Hepatocyte (in vitro differentiated cells): ENCODE measurements at regions not wholly inside any gene's neighbourhood (a gene's known extent, or its start where the extent isn't known, plus 50 kb on each side); places are given as distances from the start of the nearest gene placed in this dataset.

Experiments
- DNase-seq: peaks from one replicate; pipeline ENCODE4 v3.0.0-alpha.2; 2016; ENCODE audit warnings: low spot score
- H2AFZ ChIP-seq: fragments of 200-600 bp; sonication (generic); 2 replicates; pipeline ENCODE4 v1.6.0; 2016; ENCODE audit warnings: antibody characterized with exemption, mild to moderate bottlenecking
- H3K27ac ChIP-seq: fragments of 200-600 bp; sonication (generic); 2 replicates; pipeline ENCODE4 v1.5.1; 2016; ENCODE audit warnings: mild to moderate bottlenecking
- H3K27me3 ChIP-seq: fragments of 200-600 bp; sonication (generic); 2 replicates; pipeline ENCODE4 v1.6.1; 2016
- H3K36me3 ChIP-seq: fragments of 200-600 bp; sonication (generic); replicated peaks from 2 replicates; pipeline ENCODE4 v1.5.1; 2016; ENCODE audit warnings: low read depth; ENCODE audit not compliant: insufficient read depth
- H3K4me1 ChIP-seq: fragments of 200-600 bp; sonication (generic); 2 replicates; pipeline ENCODE4 v1.5.1; 2016; ENCODE audit warnings: mild to moderate bottlenecking, moderate library complexity; ENCODE audit not compliant: insufficient read depth
- H3K4me2 ChIP-seq: fragments of 200-600 bp; sonication (generic); 2 replicates; pipeline ENCODE4 v1.6.0; 2016
- H3K4me3 ChIP-seq: fragments of 200-600 bp; sonication (generic); 2 replicates; pipeline ENCODE4 v1.5.1; 2016; ENCODE audit warnings: mild to moderate bottlenecking
- H3K79me2 ChIP-seq: fragments of 200-600 bp; sonication (generic); 2 replicates; pipeline ENCODE4 v1.6.0; 2017; ENCODE audit warnings: mild to moderate bottlenecking
- H3K9me2 ChIP-seq: fragments of 200-600 bp; sonication (generic); replicated peaks from 2 replicates; pipeline ENCODE4 v1.6.0; 2017; ENCODE audit warnings: mild to moderate bottlenecking; ENCODE audit not compliant: insufficient read depth
- H3K9me3 ChIP-seq: fragments of 200-600 bp; sonication (generic); 2 replicates; pipeline ENCODE4 v1.5.1; 2016; ENCODE audit warnings: low read depth, mild to moderate bottlenecking
- H4K20me1 ChIP-seq: fragments of 200-600 bp; sonication (generic); 2 replicates; pipeline ENCODE4 v1.6.0; 2016; ENCODE audit warnings: mild to moderate bottlenecking; ENCODE audit not compliant: insufficient read depth, poor library complexity, severe bottlenecking
- EZH2 ChIP-seq: fragments of 200-600 bp; sonication (generic); IDR thresholded peaks from 2 replicates; pipeline ENCODE4 v1.6.1; 2016; ENCODE audit warnings: antibody characterized with exemption, mild to moderate bottlenecking, borderline replicate concordance
- EZH2phosphoT487 ChIP-seq: fragments of 200-600 bp; sonication (generic); IDR thresholded peaks from one replicate; pipeline ENCODE4 v1.6.1; 2018; ENCODE audit warnings: antibody characterized with exemption, mild to moderate bottlenecking, low read depth, moderate library complexity; ENCODE audit not compliant: unreplicated experiment, severe bottlenecking
- WGBS: methylation state at CpG from one replicate; pipeline ENCODE4 v1.1.6; 2016; ENCODE audit warnings: low lambda C conversion rate; ENCODE audit errors: missing lambda C conversion rate; 5-methylcytosine and 5-hydroxymethylcytosine counted together
- TF ChIP-seq, protein P1 (sequence below): fragments of 200-600 bp; sonication (generic); IDR thresholded peaks from 2 replicates; pipeline ENCODE4 v1.5.1; 2016; ENCODE audit warnings: antibody characterized with exemption, mild to moderate bottlenecking; ENCODE audit not compliant: poor library complexity

GRCh38 chr6:148286563-148286962 lies 56.1 kb upstream of the SASH1 start:
- no peak overlapping the region for H3K4me2 ChIP-seq
- no peak for DNase-seq
- 87% methylated on average over 5 of the region's 5 CpGs for WGBS
- no peak overlapping the region for H3K27ac ChIP-seq
- H3K4me3 ChIP-seq, result no peak overlapping the region
- H3K36me3 ChIP-seq, result no peaks in the 10 kb centered on the region
- H3K4me1 ChIP-seq, result no peaks in the 10 kb centered on the region
- no peaks in the 10 kb centered on the region for H4K20me1 ChIP-seq
- H3K9me3 ChIP-seq, result no peaks in the 10 kb centered on the region
- no peaks in the 10 kb centered on the region for H3K79me2 ChIP-seq
- TF ChIP-seq EZH2 (no peak), EZH2phosphoT487 (no peak)
- TF ChIP-seq, protein P1, sequence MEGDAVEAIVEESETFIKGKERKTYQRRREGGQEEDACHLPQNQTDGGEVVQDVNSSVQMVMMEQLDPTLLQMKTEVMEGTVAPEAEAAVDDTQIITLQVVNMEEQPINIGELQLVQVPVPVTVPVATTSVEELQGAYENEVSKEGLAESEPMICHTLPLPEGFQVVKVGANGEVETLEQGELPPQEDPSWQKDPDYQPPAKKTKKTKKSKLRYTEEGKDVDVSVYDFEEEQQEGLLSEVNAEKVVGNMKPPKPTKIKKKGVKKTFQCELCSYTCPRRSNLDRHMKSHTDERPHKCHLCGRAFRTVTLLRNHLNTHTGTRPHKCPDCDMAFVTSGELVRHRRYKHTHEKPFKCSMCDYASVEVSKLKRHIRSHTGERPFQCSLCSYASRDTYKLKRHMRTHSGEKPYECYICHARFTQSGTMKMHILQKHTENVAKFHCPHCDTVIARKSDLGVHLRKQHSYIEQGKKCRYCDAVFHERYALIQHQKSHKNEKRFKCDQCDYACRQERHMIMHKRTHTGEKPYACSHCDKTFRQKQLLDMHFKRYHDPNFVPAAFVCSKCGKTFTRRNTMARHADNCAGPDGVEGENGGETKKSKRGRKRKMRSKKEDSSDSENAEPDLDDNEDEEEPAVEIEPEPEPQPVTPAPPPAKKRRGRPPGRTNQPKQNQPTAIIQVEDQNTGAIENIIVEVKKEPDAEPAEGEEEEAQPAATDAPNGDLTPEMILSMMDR, result no peak
- H2AFZ ChIP-seq, result no peak overlapping the region
- H3K27me3 ChIP-seq, result no peaks in the 10 kb centered on the region
- no peaks in the 10 kb centered on the region for H3K9me2 ChIP-seq

GRCh38 chr6:148287623-148288333 lies 54.9 kb upstream of the SASH1 start:
- no peaks in the 10 kb centered on the region for H3K79me2 ChIP-seq
- no peaks in the 10 kb centered on the region for H3K27me3 ChIP-seq
- no peak overlapping the region for H2AFZ ChIP-seq
- no peaks in the 10 kb centered on the region for H3K9me3 ChIP-seq
- 87% methylated on average over 15 of the region's 15 CpGs for WGBS
- no peaks in the 10 kb centered on the region for H3K36me3 ChIP-seq
- H3K4me2 ChIP-seq, result no peak overlapping the region
- TF ChIP-seq, protein P1, result no peak
- TF ChIP-seq EZH2 (no peak), EZH2phosphoT487 (no peak)
- H3K4me3 ChIP-seq, result no peak overlapping the region
- no peaks in the 10 kb centered on the region for H3K9me2 ChIP-seq
- no peaks in the 10 kb centered on the region for H4K20me1 ChIP-seq
- H3K27ac ChIP-seq, result no peak overlapping the region
- DNase-seq, result no peak
- H3K4me1 ChIP-seq, result no peaks in the 10 kb centered on the region

GRCh38 chr6:148288541-148288940 lies 54.1 kb upstream of the SASH1 start:
- no peak overlapping the region for H2AFZ ChIP-seq
- no peaks in the 10 kb centered on the region for H3K36me3 ChIP-seq
- H3K79me2 ChIP-seq, result no peaks in the 10 kb centered on the region
- no peak overlapping the region for H3K4me2 ChIP-seq
- no peak for TF ChIP-seq EZH2phosphoT487
- TF ChIP-seq EZH2, result no peak
- TF ChIP-seq, protein P1, result no peak
- no peaks in the 10 kb centered on the region for H4K20me1 ChIP-seq
- DNase-seq, result no peak
- no peaks in the 10 kb centered on the region for H3K4me1 ChIP-seq
- no peak overlapping the region for H3K27ac ChIP-seq
- WGBS, result 61% methylated on average over 4 of the region's 4 CpGs
- no peaks in the 10 kb centered on the region for H3K9me2 ChIP-seq
- no peak overlapping the region for H3K4me3 ChIP-seq
- no peaks in the 10 kb centered on the region for H3K27me3 ChIP-seq
- no peaks in the 10 kb centered on the region for H3K9me3 ChIP-seq
